ENCODE measurements at regions not wholly inside any gene's neighbourhood (a gene's known extent, or its start where the extent isn't known, plus 50 kb on each side); places are given as distances from the start of the nearest gene placed in this dataset.

DNA sequence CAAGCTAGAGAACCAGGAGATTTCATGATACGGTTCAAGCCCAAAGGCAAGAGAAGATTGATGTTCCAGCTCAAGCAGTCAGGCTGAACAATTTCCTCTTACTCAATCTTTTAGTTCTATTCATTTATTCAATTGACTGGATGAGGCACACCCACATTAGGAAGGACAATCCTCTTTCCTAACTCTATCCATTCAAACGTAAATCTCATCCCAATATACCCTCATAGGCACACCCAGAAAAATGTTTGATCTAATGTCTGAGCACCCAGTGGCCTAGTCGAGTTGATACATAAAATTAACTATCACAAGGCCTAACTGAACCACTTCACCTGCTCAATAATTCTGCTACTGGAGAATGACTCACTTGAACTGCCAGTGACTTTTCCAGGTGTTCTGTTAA is 180.7 kb downstream of the RAD51AP2 start:
- H3K36me3 Mint-ChIP-seq (ENCODE audit: insufficient read depth, unreplicated experiment) = no peaks in the 10 kb centered on the region
- no peak overlapping the region for H3K27ac Mint-ChIP-seq (ENCODE audit: unreplicated experiment)
- H3K9me3 Mint-ChIP-seq (ENCODE audit: low read depth, unreplicated experiment) = peaks cover 7% of the 10 kb centered on the region
- H3K27me3 Mint-ChIP-seq (ENCODE audit: unreplicated experiment) = no peaks in the 10 kb centered on the region
- H3K4me1 Mint-ChIP-seq (ENCODE audit: low read depth, unreplicated experiment) = no peaks in the 10 kb centered on the region
- DNase-seq = no peak
- no TSS peak for BruUV-seq (replicated peaks)
- CTCF ChIA-PET = no interaction called here
- intact Hi-C loops (cut with micrococcal nuclease; ENCODE audit: unreplicated experiment) = no loop called here
- H3K4me3 Mint-ChIP-seq (ENCODE audit: low read depth, unreplicated experiment) = no peak overlapping the region
- TF ChIP-seq, protein P1, sequence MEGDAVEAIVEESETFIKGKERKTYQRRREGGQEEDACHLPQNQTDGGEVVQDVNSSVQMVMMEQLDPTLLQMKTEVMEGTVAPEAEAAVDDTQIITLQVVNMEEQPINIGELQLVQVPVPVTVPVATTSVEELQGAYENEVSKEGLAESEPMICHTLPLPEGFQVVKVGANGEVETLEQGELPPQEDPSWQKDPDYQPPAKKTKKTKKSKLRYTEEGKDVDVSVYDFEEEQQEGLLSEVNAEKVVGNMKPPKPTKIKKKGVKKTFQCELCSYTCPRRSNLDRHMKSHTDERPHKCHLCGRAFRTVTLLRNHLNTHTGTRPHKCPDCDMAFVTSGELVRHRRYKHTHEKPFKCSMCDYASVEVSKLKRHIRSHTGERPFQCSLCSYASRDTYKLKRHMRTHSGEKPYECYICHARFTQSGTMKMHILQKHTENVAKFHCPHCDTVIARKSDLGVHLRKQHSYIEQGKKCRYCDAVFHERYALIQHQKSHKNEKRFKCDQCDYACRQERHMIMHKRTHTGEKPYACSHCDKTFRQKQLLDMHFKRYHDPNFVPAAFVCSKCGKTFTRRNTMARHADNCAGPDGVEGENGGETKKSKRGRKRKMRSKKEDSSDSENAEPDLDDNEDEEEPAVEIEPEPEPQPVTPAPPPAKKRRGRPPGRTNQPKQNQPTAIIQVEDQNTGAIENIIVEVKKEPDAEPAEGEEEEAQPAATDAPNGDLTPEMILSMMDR (IDR thresholded peaks at IDR 0.05; ENCODE audit: unreplicated experiment) = no peak

DNA sequence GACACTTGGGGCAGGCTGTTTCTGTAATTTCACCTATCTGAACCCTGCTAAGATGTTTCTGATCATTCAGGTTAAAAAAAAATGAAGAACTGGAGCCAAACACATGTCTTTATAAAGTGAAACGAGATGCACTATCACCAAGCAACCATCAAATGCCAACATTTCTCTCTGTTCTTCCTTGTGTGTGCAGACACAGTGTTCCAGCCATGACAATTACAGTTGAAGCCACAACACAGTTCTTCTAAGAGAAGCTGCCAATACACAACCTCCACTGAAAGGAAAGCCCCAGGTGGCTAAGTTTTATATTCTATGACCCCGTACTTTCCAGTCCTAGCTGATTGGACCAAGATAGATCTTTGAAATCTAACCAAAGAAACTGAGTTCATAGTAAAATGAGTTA is 181.8 kb downstream of the RAD51AP2 start:
- no peaks in the 10 kb centered on the region for H3K27me3 Mint-ChIP-seq (ENCODE audit: unreplicated experiment)
- H3K4me1 Mint-ChIP-seq (ENCODE audit: low read depth, unreplicated experiment) = no peaks in the 10 kb centered on the region
- BruUV-seq (replicated peaks) = no TSS peak
- H3K36me3 Mint-ChIP-seq (ENCODE audit: insufficient read depth, unreplicated experiment) = no peaks in the 10 kb centered on the region
- H3K9me3 Mint-ChIP-seq (ENCODE audit: low read depth, unreplicated experiment) = peaks cover 2% of the 10 kb centered on the region
- TF ChIP-seq, protein P1 (IDR thresholded peaks at IDR 0.05; ENCODE audit: unreplicated experiment) = no peak
- CTCF ChIA-PET = no interaction called here
- no peak overlapping the region for H3K27ac Mint-ChIP-seq (ENCODE audit: unreplicated experiment)
- DNase-seq = no peak
- no peak overlapping the region for H3K4me3 Mint-ChIP-seq (ENCODE audit: low read depth, unreplicated experiment)
- intact Hi-C loops (cut with micrococcal nuclease; ENCODE audit: unreplicated experiment) = no loop called here

DNA sequence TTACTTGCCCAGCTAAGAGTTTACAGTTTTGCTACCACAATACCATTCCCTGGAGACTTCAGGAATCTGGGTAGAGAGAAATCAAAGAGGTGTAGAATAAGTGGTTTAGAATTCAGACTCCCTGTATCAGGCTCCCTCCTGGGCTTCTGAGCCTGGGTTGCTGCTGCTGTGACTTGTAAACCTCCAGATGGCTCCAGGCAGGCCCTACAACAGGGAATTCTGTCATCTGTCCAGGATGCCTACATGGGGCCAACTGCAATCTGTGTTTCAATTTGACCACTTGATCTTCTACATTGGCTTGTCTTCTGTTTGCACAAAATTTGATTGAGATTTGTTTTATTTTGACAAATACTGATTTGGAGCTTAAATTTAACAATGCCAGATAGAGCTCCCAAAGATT is 183.9 kb downstream of the RAD51AP2 start:
- no peak overlapping the region for H3K4me3 Mint-ChIP-seq (ENCODE audit: low read depth, unreplicated experiment)
- DNase-seq = no peak
- intact Hi-C loops (cut with micrococcal nuclease; ENCODE audit: unreplicated experiment) = no loop called here
- H3K36me3 Mint-ChIP-seq (ENCODE audit: insufficient read depth, unreplicated experiment) = no peaks in the 10 kb centered on the region
- no peak overlapping the region for H3K27ac Mint-ChIP-seq (ENCODE audit: unreplicated experiment)
- no peaks in the 10 kb centered on the region for H3K27me3 Mint-ChIP-seq (ENCODE audit: unreplicated experiment)
- no TSS peak for BruUV-seq (replicated peaks)
- TF ChIP-seq, protein P1 (IDR thresholded peaks at IDR 0.05; ENCODE audit: unreplicated experiment) = no peak
- no peaks in the 10 kb centered on the region for H3K4me1 Mint-ChIP-seq (ENCODE audit: low read depth, unreplicated experiment)
- CTCF ChIA-PET = no interaction called here
- H3K9me3 Mint-ChIP-seq (ENCODE audit: low read depth, unreplicated experiment) = peaks cover 2% of the 10 kb centered on the region

DNA sequence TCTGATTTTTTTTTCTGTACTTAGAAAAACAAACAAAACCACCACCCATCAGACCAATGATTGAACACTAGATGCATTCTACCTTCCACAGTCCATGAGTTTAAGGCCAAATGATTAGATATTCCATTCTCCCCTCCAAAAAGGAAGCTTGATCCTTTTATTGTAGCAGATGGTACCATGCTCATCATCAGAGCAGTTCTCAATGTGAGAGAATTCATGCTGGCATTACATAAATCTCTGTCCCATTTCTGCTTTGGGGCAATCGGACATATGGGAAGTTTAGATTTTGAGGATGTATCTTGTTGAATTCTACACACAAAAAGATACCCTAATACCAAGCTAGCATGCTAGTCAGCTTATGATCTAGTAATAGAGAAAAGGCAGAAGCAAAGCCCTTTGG is 186.6 kb downstream of the RAD51AP2 start:
- CTCF ChIA-PET = no interaction called here
- no peak for DNase-seq
- H3K4me1 Mint-ChIP-seq (ENCODE audit: low read depth, unreplicated experiment) = peaks cover 10% of the 10 kb centered on the region
- intact Hi-C loops (cut with micrococcal nuclease; ENCODE audit: unreplicated experiment) = no loop called here
- no TSS peak for BruUV-seq (replicated peaks)
- no peak overlapping the region for H3K27ac Mint-ChIP-seq (ENCODE audit: unreplicated experiment)
- no peaks in the 10 kb centered on the region for H3K36me3 Mint-ChIP-seq (ENCODE audit: insufficient read depth, unreplicated experiment)
- no peaks in the 10 kb centered on the region for H3K27me3 Mint-ChIP-seq (ENCODE audit: unreplicated experiment)
- TF ChIP-seq, protein P1 (IDR thresholded peaks at IDR 0.05; ENCODE audit: unreplicated experiment) = no peak
- no peak overlapping the region for H3K4me3 Mint-ChIP-seq (ENCODE audit: low read depth, unreplicated experiment)
- H3K9me3 Mint-ChIP-seq (ENCODE audit: low read depth, unreplicated experiment) = peaks cover 2% of the 10 kb centered on the region

DNA sequence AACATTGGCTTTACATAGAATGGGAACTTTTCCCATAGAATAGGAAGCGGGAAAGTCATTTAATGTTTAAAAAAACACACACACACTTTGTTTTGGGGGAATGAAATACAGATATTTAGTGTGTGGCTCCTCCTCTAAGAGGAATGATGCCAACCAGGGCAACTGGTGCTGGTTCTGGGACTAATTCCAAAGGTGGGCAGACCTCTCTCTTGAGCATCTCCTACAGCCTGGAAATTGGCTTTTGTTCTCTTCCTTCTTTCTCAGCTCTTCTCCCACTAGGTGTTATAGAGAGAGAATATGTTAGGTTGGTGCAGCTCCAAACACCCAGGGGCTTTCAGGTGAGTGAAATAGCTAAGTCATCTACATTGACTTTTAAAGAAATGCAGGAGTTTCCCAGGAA is 190.1 kb downstream of the RAD51AP2 start:
- no TSS peak for BruUV-seq (replicated peaks)
- peaks cover 4% of the 10 kb centered on the region for H3K9me3 Mint-ChIP-seq (ENCODE audit: low read depth, unreplicated experiment)
- no peak overlapping the region for H3K4me3 Mint-ChIP-seq (ENCODE audit: low read depth, unreplicated experiment)
- no peak for DNase-seq
- intact Hi-C loops (cut with micrococcal nuclease; ENCODE audit: unreplicated experiment) = no loop called here
- CTCF ChIA-PET = no interaction called here
- H3K27ac Mint-ChIP-seq (ENCODE audit: unreplicated experiment) = no peak overlapping the region
- H3K4me1 Mint-ChIP-seq (ENCODE audit: low read depth, unreplicated experiment) = peaks cover 10% of the 10 kb centered on the region
- TF ChIP-seq, protein P1 (IDR thresholded peaks at IDR 0.05; ENCODE audit: unreplicated experiment) = no peak
- no peaks in the 10 kb centered on the region for H3K36me3 Mint-ChIP-seq (ENCODE audit: insufficient read depth, unreplicated experiment)
- H3K27me3 Mint-ChIP-seq (ENCODE audit: unreplicated experiment) = no peaks in the 10 kb centered on the region
